ENCODE measurements at regions not wholly inside any gene's neighbourhood (a gene's known extent, or its start where the extent isn't known, plus 50 kb on each side); places are given as distances from the start of the nearest gene placed in this dataset.

DNA sequence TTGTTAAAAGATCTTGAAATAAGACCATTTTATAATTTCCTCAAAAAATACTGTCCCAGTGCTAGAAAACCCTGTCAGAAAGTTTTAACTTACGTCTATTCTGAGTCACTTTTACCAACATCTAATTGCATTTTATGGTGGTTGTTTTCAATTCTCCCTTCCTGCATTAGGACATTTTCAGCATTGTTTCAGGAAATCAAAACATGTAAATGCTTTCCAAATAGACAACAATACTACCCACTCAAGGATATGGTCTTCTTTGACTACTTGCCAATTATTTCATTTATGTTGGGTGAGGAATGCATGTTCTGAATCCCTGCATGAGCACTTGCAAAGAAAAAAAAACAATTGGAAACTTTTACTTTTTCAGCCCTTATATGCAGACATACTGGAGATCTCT lies 284.6 kb upstream of the PDE4D start:
- TF ChIP-seq, protein P1, sequence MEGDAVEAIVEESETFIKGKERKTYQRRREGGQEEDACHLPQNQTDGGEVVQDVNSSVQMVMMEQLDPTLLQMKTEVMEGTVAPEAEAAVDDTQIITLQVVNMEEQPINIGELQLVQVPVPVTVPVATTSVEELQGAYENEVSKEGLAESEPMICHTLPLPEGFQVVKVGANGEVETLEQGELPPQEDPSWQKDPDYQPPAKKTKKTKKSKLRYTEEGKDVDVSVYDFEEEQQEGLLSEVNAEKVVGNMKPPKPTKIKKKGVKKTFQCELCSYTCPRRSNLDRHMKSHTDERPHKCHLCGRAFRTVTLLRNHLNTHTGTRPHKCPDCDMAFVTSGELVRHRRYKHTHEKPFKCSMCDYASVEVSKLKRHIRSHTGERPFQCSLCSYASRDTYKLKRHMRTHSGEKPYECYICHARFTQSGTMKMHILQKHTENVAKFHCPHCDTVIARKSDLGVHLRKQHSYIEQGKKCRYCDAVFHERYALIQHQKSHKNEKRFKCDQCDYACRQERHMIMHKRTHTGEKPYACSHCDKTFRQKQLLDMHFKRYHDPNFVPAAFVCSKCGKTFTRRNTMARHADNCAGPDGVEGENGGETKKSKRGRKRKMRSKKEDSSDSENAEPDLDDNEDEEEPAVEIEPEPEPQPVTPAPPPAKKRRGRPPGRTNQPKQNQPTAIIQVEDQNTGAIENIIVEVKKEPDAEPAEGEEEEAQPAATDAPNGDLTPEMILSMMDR (IDR thresholded peaks at IDR 0.05; ENCODE audit: extremely low read depth, missing control alignments) = no peak
- DNase-seq (ENCODE audit: low spot score) = no peak

DNA sequence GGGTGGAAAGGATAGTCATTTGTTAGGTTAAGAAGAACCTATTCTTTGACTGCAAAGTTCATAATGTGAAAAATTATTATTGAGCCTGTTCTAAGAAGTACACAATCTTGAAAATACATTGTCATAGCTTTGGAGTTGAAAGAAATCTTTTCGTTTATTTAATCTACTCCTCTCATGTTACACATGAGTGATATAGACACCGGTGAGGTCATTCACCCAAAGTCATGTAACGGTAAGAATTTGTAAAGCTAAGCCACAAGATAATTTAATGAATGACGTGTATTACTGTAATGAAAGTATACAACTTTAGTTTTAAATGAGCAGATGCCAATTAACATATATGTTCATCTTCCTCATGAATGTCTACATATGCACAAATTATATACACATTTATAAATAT lies 284.1 kb upstream of the PDE4D start:
- TF ChIP-seq, protein P1 (IDR thresholded peaks at IDR 0.05; ENCODE audit: extremely low read depth, missing control alignments) = no peak
- DNase-seq (ENCODE audit: low spot score) = no peak

DNA sequence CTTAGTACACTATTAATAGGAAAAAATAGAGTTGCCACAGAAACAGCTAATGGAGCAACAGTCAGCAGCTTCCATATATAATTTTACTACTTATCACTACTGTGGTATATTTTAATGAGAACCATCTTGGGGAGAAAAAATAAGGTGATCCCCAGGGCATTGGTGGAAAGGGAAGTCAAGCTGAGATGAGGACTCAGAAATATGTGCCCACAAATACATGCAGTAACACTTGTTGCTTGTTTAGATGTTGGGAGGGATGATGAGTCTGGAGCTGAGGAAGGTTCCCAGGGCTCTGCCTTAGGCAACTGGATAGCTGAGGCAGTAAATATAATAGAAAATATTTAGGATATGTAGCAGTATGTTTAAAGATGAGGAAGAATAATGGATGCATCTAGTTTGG lies 280.1 kb upstream of the PDE4D start:
- TF ChIP-seq, protein P1 (IDR thresholded peaks at IDR 0.05; ENCODE audit: extremely low read depth, missing control alignments) = no peak
- DNase-seq (ENCODE audit: low spot score) = no peak

DNA sequence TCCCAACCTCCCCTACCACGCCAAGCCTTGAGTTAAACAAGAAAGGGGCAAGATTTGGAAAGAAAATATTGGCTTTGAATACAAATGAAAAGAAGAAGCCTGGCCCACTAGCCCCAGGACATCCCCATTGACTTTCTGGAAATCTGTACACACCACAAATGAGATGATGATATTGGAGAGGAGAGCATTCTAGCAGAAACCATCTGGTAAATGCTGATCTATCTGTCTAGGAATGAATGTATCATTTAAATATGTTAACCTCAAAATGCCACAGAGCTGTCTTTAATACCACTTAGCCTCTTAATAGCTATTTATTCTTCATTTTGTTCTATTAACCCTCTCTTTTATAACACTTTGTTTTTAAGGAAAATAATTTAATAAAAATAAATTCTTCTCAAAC lies 270.2 kb upstream of the PDE4D start:
- DNase-seq (ENCODE audit: low spot score) = no peak
- TF ChIP-seq, protein P1 (IDR thresholded peaks at IDR 0.05; ENCODE audit: extremely low read depth, missing control alignments) = no peak

DNA sequence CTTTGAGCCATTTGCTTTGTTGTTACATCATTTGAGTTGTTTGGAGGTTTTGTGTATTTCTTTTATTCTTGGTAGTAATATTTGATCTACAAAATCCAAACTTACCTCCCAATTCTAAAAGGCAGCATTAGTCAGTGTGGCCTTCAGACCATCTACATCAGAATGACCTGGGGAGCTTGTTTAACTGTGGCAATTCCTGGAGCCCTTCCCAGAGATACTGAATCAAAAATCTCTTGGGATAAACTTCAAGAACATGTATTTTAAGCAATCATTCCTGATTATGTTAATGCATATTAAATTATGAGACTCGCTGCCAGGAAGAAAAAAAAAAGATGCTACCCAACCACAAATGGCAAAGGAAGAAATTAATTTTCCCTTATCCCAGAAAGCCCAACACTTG lies 268.9 kb upstream of the PDE4D start:
- TF ChIP-seq, protein P1 (IDR thresholded peaks at IDR 0.05; ENCODE audit: extremely low read depth, missing control alignments) = no peak

DNA sequence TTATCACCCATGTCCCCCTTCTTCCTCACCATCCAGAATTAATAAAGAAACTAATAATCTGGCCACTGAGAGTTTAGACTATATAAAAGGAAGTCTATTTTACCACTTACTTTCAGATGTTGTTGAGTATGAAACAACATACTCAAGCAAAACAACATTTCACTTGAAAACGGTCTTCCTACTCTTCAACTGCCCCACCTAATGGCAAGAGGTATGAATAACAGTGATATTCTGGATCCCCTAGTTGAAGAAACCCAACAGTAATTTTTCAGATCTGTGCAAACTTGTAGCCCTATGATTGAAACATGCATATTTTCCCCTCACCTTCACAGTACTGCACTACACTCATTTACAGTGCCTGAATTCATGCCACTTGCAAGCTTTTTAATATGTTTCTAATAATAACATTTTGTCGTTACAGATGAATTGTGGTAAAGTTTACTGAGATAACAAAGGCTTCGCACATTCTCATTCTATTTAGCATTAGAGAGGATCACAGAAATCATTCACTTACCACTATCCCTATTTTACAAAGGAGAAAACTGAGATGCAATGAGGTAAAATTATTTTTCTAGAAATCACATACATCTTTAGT lies 267.9 kb upstream of the PDE4D start:
- TF ChIP-seq, protein P1 (IDR thresholded peaks at IDR 0.05; ENCODE audit: extremely low read depth, missing control alignments) = peak; percentile 29
- peak; percentile 23 for DNase-seq (ENCODE audit: low spot score)

More for the DNA sequence above, 268.9 kb upstream of the PDE4D start:
- no peak for DNase-seq (ENCODE audit: low spot score)

DNA sequence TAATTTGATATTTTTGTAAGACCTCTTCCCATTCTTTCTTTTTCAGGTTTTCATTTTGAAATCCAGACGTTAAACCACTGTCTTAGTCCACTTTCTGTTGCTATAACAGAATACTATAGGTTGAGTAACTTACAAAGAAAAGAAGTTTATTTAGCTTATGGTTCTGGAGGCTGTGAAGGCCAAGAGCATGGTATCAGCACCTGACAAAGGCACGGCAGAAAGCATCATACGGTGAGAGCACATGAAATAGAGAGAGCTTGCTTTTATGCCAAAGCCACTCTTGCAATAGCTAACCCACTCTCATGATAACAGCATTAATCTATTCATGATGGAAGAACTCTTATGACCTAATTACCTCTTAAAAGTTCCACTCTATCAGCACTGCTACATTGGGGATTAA lies 255.6 kb upstream of the PDE4D start:
- no peak for DNase-seq (ENCODE audit: low spot score)
- TF ChIP-seq, protein P1 (IDR thresholded peaks at IDR 0.05; ENCODE audit: extremely low read depth, missing control alignments) = no peak

All from GM20000 (cell line).